ENCODE measurements at regions not wholly inside any gene's neighbourhood (a gene's known extent, or its start where the extent isn't known, plus 50 kb on each side); places are given as distances from the start of the nearest gene placed in this dataset.

DNA sequence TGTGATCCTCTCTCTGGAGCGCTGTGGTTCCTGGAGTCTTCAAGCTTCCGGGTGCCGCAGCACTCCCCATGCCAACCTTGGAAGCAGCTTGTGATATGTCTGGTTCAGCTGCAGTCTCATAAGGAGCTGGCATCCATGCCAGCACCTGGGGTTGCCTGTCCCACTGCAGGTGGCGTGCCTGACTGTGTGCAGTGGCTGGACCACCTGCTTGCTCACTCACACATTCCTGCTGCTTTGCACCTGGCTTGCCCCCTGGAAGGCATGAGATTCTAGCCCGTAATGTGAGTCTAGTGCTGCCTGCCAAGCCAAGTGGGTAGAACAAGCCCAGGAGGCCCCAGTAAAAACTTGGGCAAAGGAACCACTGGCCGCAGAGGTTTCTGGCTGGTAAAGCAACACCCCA is 687.2 kb upstream of the AADAT start:
- H3K4me3 Mint-ChIP-seq (ENCODE audit: unreplicated experiment), result no peak overlapping the region
- peaks cover 5% of the 10 kb centered on the region for H3K4me1 Mint-ChIP-seq (ENCODE audit: unreplicated experiment)
- no peak overlapping the region for H3K27ac Mint-ChIP-seq (ENCODE audit: unreplicated experiment)
- TF ChIP-seq, protein P1, sequence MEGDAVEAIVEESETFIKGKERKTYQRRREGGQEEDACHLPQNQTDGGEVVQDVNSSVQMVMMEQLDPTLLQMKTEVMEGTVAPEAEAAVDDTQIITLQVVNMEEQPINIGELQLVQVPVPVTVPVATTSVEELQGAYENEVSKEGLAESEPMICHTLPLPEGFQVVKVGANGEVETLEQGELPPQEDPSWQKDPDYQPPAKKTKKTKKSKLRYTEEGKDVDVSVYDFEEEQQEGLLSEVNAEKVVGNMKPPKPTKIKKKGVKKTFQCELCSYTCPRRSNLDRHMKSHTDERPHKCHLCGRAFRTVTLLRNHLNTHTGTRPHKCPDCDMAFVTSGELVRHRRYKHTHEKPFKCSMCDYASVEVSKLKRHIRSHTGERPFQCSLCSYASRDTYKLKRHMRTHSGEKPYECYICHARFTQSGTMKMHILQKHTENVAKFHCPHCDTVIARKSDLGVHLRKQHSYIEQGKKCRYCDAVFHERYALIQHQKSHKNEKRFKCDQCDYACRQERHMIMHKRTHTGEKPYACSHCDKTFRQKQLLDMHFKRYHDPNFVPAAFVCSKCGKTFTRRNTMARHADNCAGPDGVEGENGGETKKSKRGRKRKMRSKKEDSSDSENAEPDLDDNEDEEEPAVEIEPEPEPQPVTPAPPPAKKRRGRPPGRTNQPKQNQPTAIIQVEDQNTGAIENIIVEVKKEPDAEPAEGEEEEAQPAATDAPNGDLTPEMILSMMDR (IDR thresholded peaks at IDR 0.05), result no peak
- no peaks in the 10 kb centered on the region for H3K36me3 Mint-ChIP-seq (ENCODE audit: unreplicated experiment)
- no peak for DNase-seq (ENCODE audit: extremely low spot score, unreplicated experiment)
- H3K9me3 Mint-ChIP-seq (ENCODE audit: unreplicated experiment), result no peaks in the 10 kb centered on the region
- H3K27me3 Mint-ChIP-seq (ENCODE audit: unreplicated experiment), result no peaks in the 10 kb centered on the region

DNA sequence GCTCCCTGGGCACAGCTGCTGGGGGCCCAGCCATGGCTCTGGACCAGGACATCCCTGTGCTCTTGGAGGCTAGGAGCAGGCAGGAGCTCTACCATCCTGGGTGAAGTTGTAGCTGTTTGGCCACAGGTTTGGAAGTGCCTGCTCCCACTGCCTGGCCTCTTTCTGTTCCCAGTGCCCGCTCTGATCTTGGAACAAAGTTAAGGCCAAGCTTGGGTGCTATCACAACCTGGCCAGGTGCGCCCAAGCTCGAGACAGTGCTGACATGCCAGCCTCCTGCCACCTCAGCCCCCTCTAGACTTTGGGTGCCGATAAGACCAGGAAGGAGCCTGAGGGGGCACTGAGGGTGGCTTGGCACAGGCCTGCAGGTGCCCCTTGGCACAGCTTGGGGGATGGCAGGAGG is 686.1 kb upstream of the AADAT start:
- no peak for DNase-seq (ENCODE audit: extremely low spot score, unreplicated experiment)
- Mint-ChIP-seq H3K4me1 (ENCODE audit: unreplicated experiment) (no peaks in the 10 kb centered on the region), H3K36me3 (ENCODE audit: unreplicated experiment) (no peaks in the 10 kb centered on the region), H3K27me3 (ENCODE audit: unreplicated experiment) (no peaks in the 10 kb centered on the region), H3K4me3 (ENCODE audit: unreplicated experiment) (no peak overlapping the region), H3K9me3 (ENCODE audit: unreplicated experiment) (no peaks in the 10 kb centered on the region), H3K27ac (ENCODE audit: unreplicated experiment) (no peak overlapping the region)
- TF ChIP-seq, protein P1 (IDR thresholded peaks at IDR 0.05), result no peak

DNA sequence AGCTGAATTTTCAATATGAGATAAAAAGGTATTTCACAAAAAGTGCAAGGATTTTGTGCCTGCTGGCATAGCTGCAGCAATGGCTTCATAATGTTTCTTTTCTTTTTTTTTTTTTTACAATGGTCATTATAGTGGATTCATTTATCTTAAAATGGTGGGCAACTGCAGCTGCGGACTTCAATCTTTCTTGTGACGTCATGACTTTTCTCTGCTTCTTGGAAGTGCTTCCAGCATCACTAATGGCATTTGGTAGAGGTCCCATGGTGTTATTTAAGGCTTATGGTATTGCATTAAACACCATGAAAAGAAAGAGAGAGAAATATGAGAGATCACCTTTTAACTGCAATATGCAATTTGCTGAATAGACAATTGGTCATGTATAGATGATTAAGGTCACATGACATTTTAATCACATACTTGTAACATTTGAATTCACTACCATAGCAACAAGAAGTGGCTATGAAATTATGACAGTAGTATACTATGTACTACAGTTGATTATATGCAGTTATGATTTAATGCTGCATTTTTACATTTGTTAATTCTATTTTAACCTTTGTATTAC is 684.0 kb upstream of the AADAT start:
- no peak for DNase-seq (ENCODE audit: extremely low spot score, unreplicated experiment)
- Mint-ChIP-seq H3K36me3 (ENCODE audit: unreplicated experiment) (no peaks in the 10 kb centered on the region), H3K4me3 (ENCODE audit: unreplicated experiment) (no peak overlapping the region), H3K27ac (ENCODE audit: unreplicated experiment) (no peak overlapping the region), H3K27me3 (ENCODE audit: unreplicated experiment) (no peaks in the 10 kb centered on the region), H3K4me1 (ENCODE audit: unreplicated experiment) (no peaks in the 10 kb centered on the region), H3K9me3 (ENCODE audit: unreplicated experiment) (no peaks in the 10 kb centered on the region)
- TF ChIP-seq, protein P1 (IDR thresholded peaks at IDR 0.05), result no peak

DNA sequence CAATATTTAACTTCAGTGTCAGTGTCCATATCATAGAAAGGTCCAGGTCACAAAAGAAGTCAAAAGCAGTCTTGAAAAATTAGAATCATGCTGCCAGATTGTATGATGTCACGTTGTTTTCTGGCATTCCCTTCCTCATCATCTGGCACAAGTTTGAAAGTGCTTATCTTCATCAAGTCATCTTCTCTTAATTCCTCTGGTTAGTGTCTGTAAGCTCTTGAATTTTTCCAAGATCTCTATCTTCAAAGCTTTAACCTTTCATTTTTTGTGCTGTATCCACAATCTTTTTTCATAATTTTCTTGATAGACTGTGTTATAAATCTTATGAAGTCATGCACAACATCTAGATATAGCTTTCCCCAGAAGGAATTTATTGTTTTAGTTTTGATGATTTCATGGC is 682.7 kb upstream of the AADAT start:
- H3K36me3 Mint-ChIP-seq (ENCODE audit: unreplicated experiment), result no peaks in the 10 kb centered on the region
- no peaks in the 10 kb centered on the region for H3K9me3 Mint-ChIP-seq (ENCODE audit: unreplicated experiment)
- DNase-seq (ENCODE audit: extremely low spot score, unreplicated experiment), result no peak
- TF ChIP-seq, protein P1 (IDR thresholded peaks at IDR 0.05), result no peak
- H3K27me3 Mint-ChIP-seq (ENCODE audit: unreplicated experiment), result no peaks in the 10 kb centered on the region
- no peak overlapping the region for H3K4me3 Mint-ChIP-seq (ENCODE audit: unreplicated experiment)
- H3K4me1 Mint-ChIP-seq (ENCODE audit: unreplicated experiment), result no peaks in the 10 kb centered on the region
- H3K27ac Mint-ChIP-seq (ENCODE audit: unreplicated experiment), result no peak overlapping the region

DNA sequence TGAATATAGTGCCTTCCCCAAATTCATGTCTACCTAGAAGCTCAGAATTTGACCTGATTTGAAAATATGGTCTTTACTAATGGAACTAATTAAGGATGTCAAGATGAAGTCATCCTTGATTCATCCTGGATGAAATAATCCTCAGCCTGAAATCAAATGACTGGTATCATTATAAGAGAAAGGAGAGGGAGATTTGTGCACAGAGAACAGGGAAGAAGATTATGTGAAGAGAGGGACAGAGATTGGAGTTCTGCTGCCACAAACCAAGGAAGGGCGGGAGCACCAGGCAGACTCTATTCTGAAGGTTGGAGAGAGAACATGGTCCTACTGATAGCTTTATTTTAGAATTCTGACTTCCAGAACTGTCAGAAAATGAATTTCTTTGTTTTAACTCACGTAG is 680.9 kb upstream of the AADAT start:
- Mint-ChIP-seq H3K27ac (ENCODE audit: unreplicated experiment) (no peak overlapping the region), H3K4me1 (ENCODE audit: unreplicated experiment) (no peaks in the 10 kb centered on the region), H3K36me3 (ENCODE audit: unreplicated experiment) (no peaks in the 10 kb centered on the region), H3K27me3 (ENCODE audit: unreplicated experiment) (no peaks in the 10 kb centered on the region), H3K4me3 (ENCODE audit: unreplicated experiment) (no peak overlapping the region), H3K9me3 (ENCODE audit: unreplicated experiment) (no peaks in the 10 kb centered on the region)
- no peak for DNase-seq (ENCODE audit: extremely low spot score, unreplicated experiment)
- TF ChIP-seq, protein P1 (IDR thresholded peaks at IDR 0.05), result no peak
